NB4 (cell line): ENCODE measurements at regions not wholly inside any gene's neighbourhood (a gene's known extent, or its start where the extent isn't known, plus 50 kb on each side); places are given as distances from the start of the nearest gene placed in this dataset.

Experiments used
- DNase-seq: peaks from one replicate; pipeline ENCODE4 v3.0.0; 2010; ENCODE audit warnings: low read depth
- H3K4me3 ChIP-seq: one replicate; pipeline ENCODE4 v1.5.1; 2011; ENCODE audit warnings: mild to moderate bottlenecking, low read depth, low read length, moderate library complexity
- CTCF ChIP-seq: IDR thresholded peaks from one replicate; pipeline ENCODE4 v1.5.1; 2012; ENCODE audit warnings: low read depth, low read length
- MYC ChIP-seq: IDR thresholded peaks from 2 replicates; pipeline ENCODE4 v1.6.1; 2011; ENCODE audit warnings: low read depth, low read length
- POLR2A ChIP-seq: IDR thresholded peaks from 2 replicates; pipeline ENCODE4 v1.6.1; 2011; ENCODE audit warnings: mild to moderate bottlenecking; ENCODE audit not compliant: insufficient read length; ENCODE audit errors: extremely low read depth
- TF ChIP-seq, protein P1 (sequence below): IDR thresholded peaks from 2 replicates; pipeline ENCODE4 v1.6.1; 2011; ENCODE audit warnings: low read depth, low read length

GRCh38 chr3:124293584-124293983 is 301.7 kb upstream of the ROPN1 start:
- no peak for DNase-seq
- no peak overlapping the region for H3K4me3 ChIP-seq
- no peak for TF ChIP-seq POLR2A
- no peak for TF ChIP-seq MYC
- TF ChIP-seq, protein P1, sequence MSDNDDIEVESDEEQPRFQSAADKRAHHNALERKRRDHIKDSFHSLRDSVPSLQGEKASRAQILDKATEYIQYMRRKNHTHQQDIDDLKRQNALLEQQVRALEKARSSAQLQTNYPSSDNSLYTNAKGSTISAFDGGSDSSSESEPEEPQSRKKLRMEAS: no peak
- TF ChIP-seq CTCF: no peak

DNA sequence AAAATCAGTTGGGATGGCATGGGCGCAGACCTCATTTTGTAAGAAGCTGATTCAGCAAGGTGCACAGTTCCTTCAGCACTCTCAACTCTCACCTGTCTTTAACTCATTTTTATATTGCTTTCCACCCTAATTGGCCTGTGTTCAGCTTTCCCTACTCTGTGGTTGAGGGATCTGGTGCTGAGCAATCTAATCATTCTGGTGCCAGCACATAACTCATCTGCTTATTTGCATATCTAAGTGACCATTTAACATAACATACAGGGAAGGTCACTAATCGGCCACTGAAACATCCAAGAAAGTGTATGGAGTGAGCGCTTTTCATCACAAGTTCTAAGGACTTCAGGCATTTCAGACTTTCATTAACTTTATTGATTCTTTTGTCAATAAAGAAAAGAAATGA is 303.4 kb upstream of the ROPN1 start:
- H3K4me3 ChIP-seq: no peak overlapping the region
- no peak for DNase-seq
- no peak for TF ChIP-seq MYC
- TF ChIP-seq, protein P1: no peak

GRCh38 chr3:124296406-124296805 is 304.5 kb upstream of the ROPN1 start:
- TF ChIP-seq, protein P1: no peak
- TF ChIP-seq CTCF: no peak
- TF ChIP-seq MYC: no peak
- TF ChIP-seq POLR2A: no peak
- H3K4me3 ChIP-seq: no peak overlapping the region
- DNase-seq: no peak

DNA sequence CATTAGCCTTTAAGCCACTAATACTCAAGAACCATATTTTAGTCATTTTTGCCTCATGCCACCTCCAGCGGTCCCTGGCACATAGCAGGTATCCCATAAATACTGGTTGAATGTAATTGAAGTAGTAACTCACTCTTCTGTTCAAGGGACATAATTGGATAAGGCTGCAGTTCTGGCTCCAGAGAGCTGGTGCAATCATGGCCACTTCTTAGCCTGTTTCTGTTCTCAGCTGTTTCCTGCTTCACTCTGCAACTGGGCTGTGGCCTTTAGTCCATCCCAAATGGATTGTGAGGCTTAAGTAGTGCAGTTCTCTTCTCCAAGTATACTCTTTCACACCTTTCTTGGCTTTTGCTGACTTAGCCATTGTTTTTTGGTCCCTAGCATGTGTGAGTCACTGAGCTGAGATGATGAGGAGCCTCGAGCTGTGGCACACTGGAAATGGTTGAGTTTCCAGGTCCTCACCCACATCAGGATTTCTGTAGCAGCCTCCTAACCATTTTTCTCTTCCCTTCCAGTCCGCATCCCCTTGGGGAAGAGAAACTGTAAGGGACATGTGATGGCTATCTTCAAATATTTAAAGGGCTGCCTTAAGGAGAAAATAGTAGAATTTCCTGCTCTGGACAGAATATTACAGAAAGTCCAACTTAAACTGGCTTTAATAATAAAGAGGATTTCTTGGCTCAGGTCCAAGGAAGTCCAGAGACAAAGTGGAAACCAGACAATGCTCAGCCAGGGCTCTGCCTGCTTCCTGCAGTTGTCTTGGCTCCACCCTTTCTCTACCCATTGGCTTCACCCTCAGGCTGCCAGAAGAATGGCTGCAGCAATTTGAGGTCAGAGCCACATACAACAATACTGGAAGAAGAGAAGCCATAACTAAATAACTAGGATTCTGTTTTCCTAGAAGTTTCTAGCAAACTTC is 305.4 kb upstream of the ROPN1 start:
- no peak for TF ChIP-seq POLR2A
- TF ChIP-seq CTCF: no peak
- TF ChIP-seq, protein P1: no peak
- TF ChIP-seq MYC: no peak
- no peak for DNase-seq
- no peak overlapping the region for H3K4me3 ChIP-seq

DNA sequence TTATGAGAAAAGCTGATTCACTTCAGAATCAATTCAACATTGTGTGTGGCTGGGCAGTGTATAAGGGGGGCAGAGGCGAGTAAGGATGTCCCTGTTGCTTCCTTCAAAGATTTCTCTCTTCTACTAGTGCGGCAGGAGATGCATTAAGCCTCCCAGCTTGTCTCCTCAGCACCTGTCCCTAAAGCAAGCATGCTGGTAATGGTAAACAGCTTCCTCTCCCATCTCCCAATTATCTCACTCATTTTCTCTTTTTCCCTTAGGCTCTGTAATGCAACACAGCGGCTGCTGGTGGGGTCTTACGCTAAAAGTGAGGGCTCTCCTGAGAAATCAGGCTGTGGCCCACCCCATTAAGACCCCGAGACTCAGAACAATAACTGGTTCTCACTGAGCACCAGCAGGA is 306.4 kb upstream of the ROPN1 start:
- no peak for DNase-seq
- H3K4me3 ChIP-seq: no peak overlapping the region
- TF ChIP-seq MYC (no peak), CTCF (no peak), POLR2A (no peak)
- TF ChIP-seq, protein P1: no peak

DNA sequence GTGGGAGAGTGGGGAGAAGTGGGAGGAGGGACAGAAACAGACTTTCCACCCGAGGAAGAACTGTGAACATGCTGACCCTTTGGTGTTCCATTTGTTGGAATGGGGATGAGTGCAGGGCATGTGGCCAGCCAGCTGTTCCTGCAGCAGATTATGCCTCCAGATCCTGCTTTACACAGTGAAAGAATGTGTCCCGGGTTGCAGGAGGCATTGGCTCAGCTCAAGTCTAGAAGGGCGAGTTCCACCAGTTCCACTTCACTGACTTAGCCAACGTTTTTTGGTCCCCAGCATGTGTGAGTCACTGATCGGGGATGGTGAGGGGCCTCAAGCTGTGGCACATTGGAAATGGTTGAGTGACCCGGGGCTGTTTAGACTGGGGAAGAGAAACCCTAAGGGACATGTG is 307.0 kb upstream of the ROPN1 start:
- no peak for DNase-seq
- TF ChIP-seq MYC: no peak
- TF ChIP-seq, protein P1: no peak
- no peak for TF ChIP-seq CTCF
- TF ChIP-seq POLR2A: no peak
- H3K4me3 ChIP-seq: no peak overlapping the region
